Left kidney (tissue), 1 donor: ENCODE measurements at regions not wholly inside any gene's neighbourhood (a gene's known extent, or its start where the extent isn't known, plus 50 kb on each side); places are given as distances from the start of the nearest gene placed in this dataset.

ENCODE experiments used
- DNase-seq: peaks from one replicate; pipeline ENCODE4 v3.0.0-alpha.2; 2013

GRCh38 chr6:139597087-139597763, 222.8 kb upstream of the CITED2 start:
- DNase-seq: no peak

GRCh38 chr6:139595183-139595582, 220.7 kb upstream of the CITED2 start:
- no peak for DNase-seq

- DNase-seq: no peak
Observed at GRCh38 chr6:139594333-139594965, 220.0 kb upstream of the CITED2 start.

GRCh38 chr6:139593081-139593480, 218.6 kb upstream of the CITED2 start:
- DNase-seq: no peak

- no peak for DNase-seq
Observed at GRCh38 chr6:139592011-139592410, 217.6 kb upstream of the CITED2 start.

- no peak for DNase-seq
Observed at GRCh38 chr6:139591075-139591865, 216.8 kb upstream of the CITED2 start.

- DNase-seq: no peak
Observed at GRCh38 chr6:139590206-139590605, 215.8 kb upstream of the CITED2 start.

- no peak for DNase-seq
Observed at GRCh38 chr6:139588734-139589593, 214.5 kb upstream of the CITED2 start.

- DNase-seq: no peak
Observed at GRCh38 chr6:139588076-139588639, 213.7 kb upstream of the CITED2 start.

GRCh38 chr6:139587469-139587868, 213.0 kb upstream of the CITED2 start:
- no peak for DNase-seq

- no peak for DNase-seq
Observed at GRCh38 chr6:139586273-139586672, 211.8 kb upstream of the CITED2 start.

- DNase-seq: no peak
Observed at GRCh38 chr6:139584599-139584998, 210.2 kb upstream of the CITED2 start.

- no peak for DNase-seq
Observed at GRCh38 chr6:139583420-139583819, 209.0 kb upstream of the CITED2 start.

- DNase-seq: no peak
Observed at GRCh38 chr6:139582956-139583355, 208.5 kb upstream of the CITED2 start.

GRCh38 chr6:139581485-139581865, 207.0 kb upstream of the CITED2 start:
- DNase-seq: no peak

GRCh38 chr6:139580592-139581484, 206.4 kb upstream of the CITED2 start:
- no peak for DNase-seq

- DNase-seq: peak; percentile 61
Observed at GRCh38 chr6:139577763-139578604, 203.5 kb upstream of the CITED2 start.

GRCh38 chr6:139577124-139577762, 202.8 kb upstream of the CITED2 start:
- DNase-seq: no peak

- DNase-seq: no peak
Observed at GRCh38 chr6:139572001-139572400, 197.6 kb upstream of the CITED2 start.
